22Rv1 (cell line): ENCODE measurements at regions not wholly inside any gene's neighbourhood (a gene's known extent, or its start where the extent isn't known, plus 50 kb on each side); places are given as distances from the start of the nearest gene placed in this dataset.

ENCODE experiments used
- H3K27ac ChIP-seq: fragments of 450-650 bp; 2 replicates; pipeline ENCODE4 v1.5.1; 2017
- CTCF ChIP-seq: fragments of 450-650 bp; IDR thresholded peaks from 2 replicates; pipeline ENCODE4 v1.5.1; 2017; ENCODE audit warnings: mild to moderate bottlenecking
- ZFX ChIP-seq: fragments of 450-650 bp; IDR thresholded peaks from 2 replicates; pipeline ENCODE4 v1.6.1; 2017; ENCODE audit warnings: antibody characterized with exemption, borderline replicate concordance

GRCh38 chr9:107158321-107158720 is 124.8 kb upstream of the RAD23B start:
- TF ChIP-seq ZFX (no peak), CTCF (no peak; the same call in 1 of the 2 replicates)

GRCh38 chr9:107161338-107161737 is 121.7 kb upstream of the RAD23B start:
- no peak overlapping the region for H3K27ac ChIP-seq
- TF ChIP-seq ZFX, result no peak

More at GRCh38 chr9:107158321-107158720, 124.8 kb upstream of the RAD23B start:
- H3K27ac ChIP-seq, result no peak overlapping the region

- TF ChIP-seq CTCF (no peak), ZFX (no peak)
- no peak overlapping the region for H3K27ac ChIP-seq
Observed at GRCh38 chr9:107163370-107163769, 119.7 kb upstream of the RAD23B start.

GRCh38 chr9:107169796-107170195 is 113.3 kb upstream of the RAD23B start:
- H3K27ac ChIP-seq, result no peak overlapping the region
- no peak for TF ChIP-seq ZFX
- no peak for TF ChIP-seq CTCF

- TF ChIP-seq CTCF (no peak), ZFX (no peak)
- H3K27ac ChIP-seq, result no peak overlapping the region
Observed at GRCh38 chr9:107170801-107171200, 112.3 kb upstream of the RAD23B start.

- TF ChIP-seq CTCF (peak; percentile 91), ZFX (no peak)
- H3K27ac ChIP-seq, result no peak overlapping the region
Observed at GRCh38 chr9:107172160-107172978, 110.7 kb upstream of the RAD23B start.

- no peak for TF ChIP-seq ZFX
- TF ChIP-seq CTCF, result no peak
- no peak overlapping the region for H3K27ac ChIP-seq
Observed at GRCh38 chr9:107172979-107173347, 110.1 kb upstream of the RAD23B start.
